ENCODE measurements at regions not wholly inside any gene's neighbourhood (a gene's known extent, or its start where the extent isn't known, plus 50 kb on each side); places are given as distances from the start of the nearest gene placed in this dataset.

- TF ChIP-seq CTCF (IDR thresholded peaks at IDR 0.05) (no peak), POLR2A (IDR thresholded peaks at IDR 0.05) (no peak), POLR2AphosphoS5 (IDR thresholded peaks at IDR 0.05) (no peak), EP300 (IDR thresholded peaks at IDR 0.05) (no peak)
- no peaks in the 10 kb centered on the region for H3K4me1 ChIP-seq
- H3K4me3 ChIP-seq = no peak overlapping the region
- no peaks in the 10 kb centered on the region for H3K9me3 ChIP-seq
- no peaks in the 10 kb centered on the region for H3K27me3 ChIP-seq
- DNase-seq (ENCODE audit: low spot score in 2 of 2) = no peak
- no peaks in the 10 kb centered on the region for H3K36me3 ChIP-seq
- WGBS = 90% methylated on average over 3 of the region's 3 CpGs
- H3K27ac ChIP-seq = no peak overlapping the region
Observed at GRCh38 chr10:3568983-3569382, 216.0 kb downstream of the KLF6 start.

GRCh38 chr10:3568392-3568791 is 216.6 kb downstream of the KLF6 start:
- Histone ChIP-seq H3K4me1 (no peaks in the 10 kb centered on the region), H3K4me3 (no peak overlapping the region), H3K27ac (no peak overlapping the region), H3K36me3 (no peaks in the 10 kb centered on the region), H3K27me3 (no peaks in the 10 kb centered on the region), H3K9me3 (no peaks in the 10 kb centered on the region)
- DNase-seq (ENCODE audit: low spot score in 2 of 2) = no peak
- TF ChIP-seq EP300 (IDR thresholded peaks at IDR 0.05) = no peak
- TF ChIP-seq POLR2A (IDR thresholded peaks at IDR 0.05) = no peak
- TF ChIP-seq POLR2AphosphoS5 (IDR thresholded peaks at IDR 0.05) = no peak
- TF ChIP-seq CTCF (IDR thresholded peaks at IDR 0.05) = no peak
- WGBS = 88% methylated on average over 7 of the region's 7 CpGs

GRCh38 chr10:3567291-3567963 is 217.6 kb downstream of the KLF6 start:
- DNase-seq (ENCODE audit: low spot score in 2 of 2) = no peak
- no peak overlapping the region for H3K27ac ChIP-seq
- 91% methylated on average over 9 of the region's 9 CpGs for WGBS
- TF ChIP-seq CTCF (IDR thresholded peaks at IDR 0.05) (no peak), EP300 (IDR thresholded peaks at IDR 0.05) (no peak), POLR2A (IDR thresholded peaks at IDR 0.05) (no peak), POLR2AphosphoS5 (IDR thresholded peaks at IDR 0.05) (no peak)
- no peaks in the 10 kb centered on the region for H3K36me3 ChIP-seq
- H3K4me1 ChIP-seq = no peaks in the 10 kb centered on the region
- H3K4me3 ChIP-seq = no peak overlapping the region
- H3K9me3 ChIP-seq = no peaks in the 10 kb centered on the region
- H3K27me3 ChIP-seq = no peaks in the 10 kb centered on the region

GRCh38 chr10:3566627-3567026 is 218.4 kb downstream of the KLF6 start:
- H3K27ac ChIP-seq = no peak overlapping the region
- no peaks in the 10 kb centered on the region for H3K9me3 ChIP-seq
- no peaks in the 10 kb centered on the region for H3K36me3 ChIP-seq
- no peaks in the 10 kb centered on the region for H3K4me1 ChIP-seq
- no peaks in the 10 kb centered on the region for H3K27me3 ChIP-seq
- TF ChIP-seq CTCF (IDR thresholded peaks at IDR 0.05) (no peak), POLR2AphosphoS5 (IDR thresholded peaks at IDR 0.05) (no peak), POLR2A (IDR thresholded peaks at IDR 0.05) (no peak), EP300 (IDR thresholded peaks at IDR 0.05) (no peak)
- no peak for DNase-seq (ENCODE audit: low spot score in 2 of 2)
- 89% methylated on average over 1 of the region's 1 CpG for WGBS
- no peak overlapping the region for H3K4me3 ChIP-seq

GRCh38 chr10:3564346-3565002 is 220.5 kb downstream of the KLF6 start:
- no peak overlapping the region for H3K4me3 ChIP-seq
- H3K9me3 ChIP-seq = no peaks in the 10 kb centered on the region
- DNase-seq (ENCODE audit: low spot score in 2 of 2) = no peak
- H3K36me3 ChIP-seq = no peaks in the 10 kb centered on the region
- no peak overlapping the region for H3K27ac ChIP-seq
- 89% methylated on average over 7 of the region's 7 CpGs for WGBS
- no peaks in the 10 kb centered on the region for H3K27me3 ChIP-seq
- TF ChIP-seq CTCF (IDR thresholded peaks at IDR 0.05) (no peak), POLR2A (IDR thresholded peaks at IDR 0.05) (no peak), POLR2AphosphoS5 (IDR thresholded peaks at IDR 0.05) (no peak), EP300 (IDR thresholded peaks at IDR 0.05) (no peak)
- no peaks in the 10 kb centered on the region for H3K4me1 ChIP-seq

Measured in suprapubic skin (tissue), 4 donors.